HG02973 (cell line): ENCODE measurements at regions not wholly inside any gene's neighbourhood (a gene's known extent, or its start where the extent isn't known, plus 50 kb on each side); places are given as distances from the start of the nearest gene placed in this dataset.

ENCODE experiments used
- ATAC-seq: cut with Tn5 transposase; IDR thresholded peaks from one replicate; pipeline ENCODE4 v1.9.1; 2021; ENCODE audit warnings: moderate library complexity; ENCODE audit not compliant: unreplicated experiment

DNA sequence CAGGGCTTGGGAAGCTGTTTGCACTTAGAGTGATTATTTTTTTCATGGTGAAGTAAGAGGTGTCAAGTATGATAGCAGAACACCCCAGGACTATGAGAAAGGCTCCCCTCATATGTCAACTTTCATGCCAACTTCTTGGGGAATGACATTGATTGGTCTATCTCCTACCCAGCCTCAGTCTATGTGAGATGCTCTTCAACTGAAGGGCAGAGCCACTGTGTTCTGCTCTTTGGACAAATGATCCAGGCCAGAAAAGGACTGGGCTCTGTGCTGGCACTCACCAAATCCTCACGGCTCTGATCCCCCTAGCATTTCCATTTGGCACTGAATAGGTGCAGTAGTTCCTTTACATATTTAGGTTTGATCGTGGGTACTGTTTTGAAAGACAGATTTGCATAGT, 151.1 kb downstream of the DMRT2 start:
- ATAC-seq: no peak

DNA sequence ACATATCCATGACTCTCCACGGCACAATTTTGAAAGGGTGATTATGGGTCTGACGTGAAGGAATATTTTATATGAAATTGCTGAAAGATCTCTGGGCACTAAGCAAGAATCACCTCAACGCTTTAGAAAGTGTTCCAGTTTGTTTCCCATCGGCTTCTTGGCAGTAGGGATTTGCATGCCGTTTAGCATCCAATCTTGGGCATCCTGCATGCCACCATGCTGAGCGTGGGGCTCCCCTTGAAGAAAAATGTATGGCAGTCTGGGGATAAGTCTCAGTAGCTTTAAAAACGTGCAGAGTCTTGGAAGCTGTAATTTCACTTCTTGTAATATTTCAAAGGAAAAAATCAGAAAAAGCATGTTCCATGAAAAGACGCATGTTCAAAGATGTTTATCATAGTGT, 151.7 kb downstream of the DMRT2 start:
- ATAC-seq: no peak

DNA sequence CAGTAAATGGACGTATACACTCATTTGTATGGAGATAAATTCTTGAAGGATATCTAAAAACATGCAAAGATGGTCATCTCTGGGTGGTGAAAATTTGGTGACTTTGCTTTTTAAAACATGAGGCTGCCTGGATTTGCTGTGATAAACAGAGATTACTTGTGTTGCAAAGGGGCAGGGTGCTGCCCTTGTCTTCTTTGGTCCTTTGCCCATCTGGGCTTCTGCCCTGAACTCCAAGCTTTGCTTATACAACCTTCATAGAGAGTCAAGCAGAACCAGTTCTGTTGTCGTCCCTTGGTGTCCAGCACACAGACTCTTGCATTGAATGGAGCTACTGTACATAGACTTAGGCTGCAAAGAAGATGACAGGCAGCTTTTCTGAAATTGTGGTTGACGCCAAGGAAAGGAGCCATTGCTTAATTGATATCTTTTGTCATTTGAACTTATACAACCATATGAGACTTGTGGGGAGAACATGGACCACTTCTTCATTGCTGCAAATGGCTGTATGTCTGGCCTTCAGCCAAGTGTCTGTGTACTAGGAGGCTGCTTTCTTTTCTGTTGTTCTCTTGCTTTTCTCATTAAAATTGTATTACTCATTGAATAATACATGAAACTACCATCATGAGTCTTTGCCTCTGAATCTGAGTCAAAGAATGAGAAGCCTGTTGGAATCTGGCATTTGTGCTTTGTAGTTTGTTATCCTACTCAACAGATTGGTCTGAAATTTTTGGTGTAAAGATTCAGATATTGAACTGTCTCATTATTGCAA, 152.5 kb downstream of the DMRT2 start:
- no peak for ATAC-seq

DNA sequence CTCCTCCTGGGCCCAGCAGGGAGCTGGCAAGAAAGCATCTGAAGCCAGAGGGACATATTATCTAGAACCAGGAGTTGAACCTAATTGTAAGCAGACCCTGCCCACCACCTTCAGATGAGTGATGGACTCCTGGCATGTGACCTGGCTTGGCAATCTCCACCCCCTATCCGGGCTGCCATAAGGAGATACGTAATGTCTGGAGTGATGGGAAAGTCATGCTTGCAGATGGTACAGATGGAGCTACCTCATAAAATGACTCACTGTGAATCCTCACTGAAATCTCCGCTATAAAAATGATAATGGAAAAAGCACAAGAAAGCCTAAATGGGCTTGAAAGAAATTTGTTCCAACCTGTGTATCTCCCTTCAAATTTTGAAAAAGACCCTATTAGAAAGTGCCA, 157.5 kb downstream of the DMRT2 start:
- ATAC-seq: no peak

DNA sequence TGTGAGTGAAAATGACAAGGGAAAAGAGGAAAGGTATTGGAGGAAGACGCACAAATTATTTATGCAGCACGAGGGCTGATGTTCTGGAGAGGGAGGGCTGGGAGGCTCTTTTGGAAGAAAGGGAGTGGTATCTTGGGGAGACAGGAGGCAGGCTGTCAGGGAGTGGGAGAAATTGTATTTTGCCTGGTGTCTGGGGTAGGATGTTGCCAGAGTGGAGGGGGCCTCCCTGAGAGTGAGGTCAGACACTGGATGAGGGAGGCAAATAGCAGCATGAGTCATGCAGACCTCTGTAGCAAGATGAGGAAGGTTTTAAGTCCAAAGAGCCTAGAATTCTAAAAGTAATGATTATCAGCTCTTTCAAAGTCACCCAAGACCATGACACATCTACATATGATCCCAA, 158.0 kb downstream of the DMRT2 start:
- ATAC-seq: no peak

DNA sequence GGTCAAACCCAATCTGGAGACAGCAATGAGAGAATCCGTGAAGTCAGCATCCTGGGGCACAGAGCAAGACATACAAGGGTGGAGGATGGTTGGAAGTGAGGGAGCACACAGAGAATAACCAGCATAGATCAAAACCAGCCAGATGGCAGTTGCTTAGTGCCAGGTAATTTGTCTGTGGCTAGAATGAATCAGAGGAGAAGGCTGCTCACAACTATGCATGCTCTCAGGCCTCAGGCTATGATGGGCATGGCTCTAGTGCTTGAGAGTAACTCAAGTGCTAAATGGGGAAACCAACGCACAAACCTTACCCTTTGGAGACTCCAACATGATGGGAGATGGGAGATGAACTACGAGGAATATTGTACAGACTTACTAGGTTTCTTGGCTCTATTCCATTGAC, 160.8 kb downstream of the DMRT2 start:
- ATAC-seq: no peak

DNA sequence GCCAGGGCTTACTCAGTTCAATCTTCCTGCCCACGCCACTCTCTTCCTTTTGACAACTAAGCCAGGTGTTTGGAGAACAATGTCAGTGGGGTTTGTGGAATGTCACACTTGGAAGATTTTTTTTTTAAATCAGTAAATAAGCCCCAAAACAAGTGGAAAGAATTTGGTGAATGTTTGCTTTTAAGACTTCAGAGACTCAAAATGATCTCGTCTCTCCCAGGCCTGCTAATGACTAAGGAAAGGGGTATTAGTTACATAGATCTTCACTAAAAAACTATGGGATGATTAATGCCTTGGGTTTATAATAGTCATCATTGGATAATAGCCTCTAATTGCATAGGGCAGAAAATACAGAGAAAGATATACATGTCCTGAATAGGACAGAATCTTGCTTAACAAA, 166.4 kb downstream of the DMRT2 start:
- ATAC-seq: no peak

DNA sequence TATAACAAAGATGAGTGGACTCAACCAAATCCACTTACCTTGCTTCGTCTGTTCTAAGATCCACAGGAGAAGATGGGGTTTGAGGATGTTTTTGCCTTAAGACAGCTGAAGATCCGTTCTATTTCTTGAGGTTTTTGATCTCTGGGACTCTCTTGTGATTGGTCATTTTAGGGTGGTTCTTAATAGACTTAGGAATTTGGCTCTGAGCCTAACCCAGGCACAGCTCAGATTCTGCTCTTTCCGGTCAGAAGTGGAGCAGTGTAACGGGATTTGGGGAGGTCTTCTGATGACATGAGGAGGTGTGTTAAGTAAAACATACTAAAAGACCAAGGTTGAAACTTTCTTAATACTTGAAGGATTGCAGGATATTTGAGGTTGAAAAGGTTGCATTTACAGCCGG, 166.9 kb downstream of the DMRT2 start:
- ATAC-seq: no peak

DNA sequence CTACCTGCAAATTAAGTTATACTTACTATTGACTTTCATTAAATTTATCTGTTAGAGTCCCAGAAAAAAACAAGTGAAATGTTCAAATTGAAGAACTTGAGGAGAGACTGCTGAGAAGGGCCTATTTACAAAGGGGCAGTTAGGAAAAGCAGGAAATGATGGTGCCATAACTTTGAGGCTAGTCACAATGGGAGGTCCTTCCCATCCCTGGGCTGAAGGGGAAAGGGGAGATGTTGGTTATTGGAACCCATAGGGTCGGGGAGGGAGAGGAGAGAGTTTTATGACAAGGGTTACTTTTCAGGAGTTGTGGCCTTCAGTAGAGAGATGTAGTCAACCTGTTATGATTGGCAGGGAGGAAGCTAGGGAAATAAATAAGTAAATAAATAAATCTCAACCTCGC, 169.1 kb downstream of the DMRT2 start:
- no peak for ATAC-seq

DNA sequence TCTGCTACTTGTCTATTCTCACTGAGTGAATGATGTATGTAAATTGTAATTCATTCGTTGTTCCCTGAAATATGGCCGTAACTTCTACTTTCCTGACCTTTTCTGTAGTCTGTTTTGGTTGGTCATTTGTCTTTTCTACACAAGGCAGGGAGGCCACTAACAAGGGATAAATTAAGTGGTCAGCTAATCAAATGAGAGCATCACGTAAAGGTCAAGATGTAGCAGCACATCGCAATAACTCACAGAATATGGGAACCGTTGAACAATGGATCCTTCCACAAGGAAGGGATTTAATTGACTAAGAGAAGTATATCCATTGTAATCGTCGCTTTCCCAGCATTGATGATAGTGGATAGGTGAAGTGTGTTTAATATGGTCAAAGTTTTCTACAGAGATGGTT, 171.1 kb downstream of the DMRT2 start:
- ATAC-seq: no peak

DNA sequence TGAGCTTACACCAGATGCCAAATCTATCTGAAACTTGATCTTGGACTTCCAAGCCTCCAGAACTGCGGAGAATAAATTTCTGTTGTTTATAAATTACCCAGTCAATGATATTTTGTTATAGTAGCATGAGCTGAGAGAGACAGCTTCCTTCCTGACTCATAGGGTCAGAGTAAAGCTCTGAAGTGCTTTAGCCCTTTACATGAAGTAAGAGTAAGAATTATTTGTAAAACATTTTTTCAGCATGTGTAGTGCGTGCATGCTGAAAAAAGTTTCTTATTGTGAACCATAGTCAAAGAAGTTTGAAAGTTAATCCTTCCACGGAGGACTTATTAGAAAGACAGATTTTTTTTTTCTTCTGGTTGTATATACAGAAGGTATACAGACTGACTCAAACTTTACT, 172.4 kb downstream of the DMRT2 start:
- no peak for ATAC-seq

DNA sequence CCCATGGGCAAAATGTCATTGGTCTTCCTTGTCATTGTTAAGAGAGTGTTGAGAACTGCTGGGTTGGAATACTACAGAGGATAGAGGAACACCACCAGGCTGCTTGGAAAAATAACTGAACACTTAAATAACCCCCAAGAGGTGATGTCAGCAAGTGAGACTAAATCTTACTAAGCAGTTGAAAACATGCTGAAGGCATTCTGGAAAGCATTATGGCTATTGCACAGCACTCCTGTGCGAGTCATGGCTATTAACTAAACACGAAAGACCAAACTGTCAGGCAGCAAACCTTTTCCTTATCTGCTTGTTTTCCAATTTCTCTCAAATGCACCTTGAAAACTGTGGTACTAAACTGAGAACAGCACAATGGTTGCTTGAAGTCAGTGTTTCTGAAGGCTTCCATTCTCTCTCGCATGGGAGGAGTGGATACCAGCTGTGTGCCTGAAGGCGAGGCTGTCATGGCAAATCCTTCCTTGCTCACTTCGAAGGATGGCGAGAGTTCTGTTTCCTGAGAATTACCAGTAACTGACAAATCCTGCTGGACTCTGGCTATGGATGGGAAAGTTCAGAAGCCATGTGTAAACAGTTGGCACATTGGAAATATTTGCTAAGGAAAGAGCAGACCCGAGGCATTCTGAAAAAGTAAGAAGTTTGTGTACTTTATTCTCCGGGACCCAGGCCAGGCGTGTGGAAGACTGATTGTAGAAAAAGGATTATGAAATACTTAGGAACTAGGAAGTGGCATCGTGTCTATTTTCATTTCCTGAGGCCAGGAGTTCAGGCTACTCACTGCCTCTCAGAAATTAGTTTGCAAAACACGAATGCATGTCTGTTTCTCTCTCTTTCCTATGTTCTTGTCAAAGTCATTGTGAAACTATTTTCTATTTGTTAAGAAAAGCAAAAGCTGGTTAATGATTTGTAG, 182.1 kb downstream of the DMRT2 start:
- no peak for ATAC-seq

DNA sequence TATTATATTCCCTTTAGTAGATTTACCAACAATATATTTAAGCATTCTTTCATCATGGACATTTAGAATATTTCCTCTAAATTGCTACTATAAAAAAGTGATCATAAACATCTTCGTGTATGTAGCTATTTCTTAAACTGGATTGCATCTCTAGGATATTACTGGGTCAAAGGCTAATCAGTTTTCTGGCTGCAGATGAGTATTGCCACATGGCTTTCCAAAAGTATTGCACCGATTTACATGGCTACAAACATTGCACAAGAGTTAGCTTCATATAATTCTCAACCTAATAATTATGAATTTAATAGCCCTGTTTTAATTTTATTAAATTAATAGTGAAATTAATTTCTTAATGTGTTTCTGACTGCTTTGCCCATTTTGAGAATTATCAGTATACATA, 183.4 kb downstream of the DMRT2 start:
- ATAC-seq: no peak

DNA sequence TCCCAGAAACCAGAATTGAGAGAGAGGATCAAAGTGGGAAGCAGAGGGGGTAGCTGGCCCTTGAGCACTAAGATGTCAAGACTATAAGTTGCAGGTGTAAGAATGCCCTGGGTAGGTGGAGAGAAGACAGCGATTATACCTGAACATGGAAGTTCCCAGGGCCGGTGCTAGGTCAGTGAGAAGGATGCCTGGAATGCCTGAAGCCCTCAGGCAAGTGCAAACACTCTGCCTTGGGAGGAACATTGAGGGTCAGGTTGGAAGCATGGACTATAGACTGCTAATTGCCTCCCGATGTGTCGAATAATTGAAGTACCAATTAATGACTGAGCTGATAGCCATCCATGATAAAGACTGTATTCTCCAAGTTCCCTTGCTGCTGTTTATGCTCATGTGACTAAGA, 185.5 kb downstream of the DMRT2 start:
- no peak for ATAC-seq

DNA sequence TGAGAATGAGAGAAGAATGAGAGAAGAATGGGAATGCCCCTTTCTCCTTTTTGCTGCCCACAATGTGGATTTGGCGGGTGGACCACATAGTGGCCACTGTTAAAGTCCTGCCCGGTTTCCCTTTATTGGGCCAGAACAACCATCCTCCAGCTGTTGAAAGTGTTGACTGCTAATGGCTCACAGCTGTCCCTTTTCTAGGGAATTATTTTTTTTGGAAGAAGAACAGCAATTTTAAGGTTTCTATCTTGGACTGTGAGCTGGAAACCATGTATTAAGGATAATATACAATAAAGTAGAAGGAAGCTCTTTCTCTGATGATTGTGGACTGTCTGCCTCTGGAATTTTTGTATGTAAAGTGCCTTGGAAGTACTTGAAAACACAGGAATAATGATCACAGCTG, 185.9 kb downstream of the DMRT2 start:
- no peak for ATAC-seq

DNA sequence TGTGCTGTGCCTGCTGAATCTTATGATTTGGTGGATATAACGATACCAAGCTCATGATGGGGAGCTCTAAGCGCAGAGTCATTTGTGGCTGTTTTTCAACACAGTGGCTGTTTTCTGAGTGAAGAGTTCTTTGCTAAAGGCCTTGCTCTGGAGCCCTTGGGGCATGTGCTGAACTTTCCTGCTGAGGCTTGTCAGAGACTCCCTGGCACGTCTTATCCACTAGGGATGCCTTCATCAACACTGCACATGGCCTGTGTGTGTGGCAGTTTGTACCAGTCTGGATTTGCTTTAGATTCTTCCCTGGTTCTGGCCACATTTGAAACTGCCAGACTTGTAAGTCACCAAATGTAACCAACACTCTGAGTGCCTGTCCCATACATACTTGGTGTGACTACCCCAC, 188.2 kb downstream of the DMRT2 start:
- ATAC-seq: no peak

DNA sequence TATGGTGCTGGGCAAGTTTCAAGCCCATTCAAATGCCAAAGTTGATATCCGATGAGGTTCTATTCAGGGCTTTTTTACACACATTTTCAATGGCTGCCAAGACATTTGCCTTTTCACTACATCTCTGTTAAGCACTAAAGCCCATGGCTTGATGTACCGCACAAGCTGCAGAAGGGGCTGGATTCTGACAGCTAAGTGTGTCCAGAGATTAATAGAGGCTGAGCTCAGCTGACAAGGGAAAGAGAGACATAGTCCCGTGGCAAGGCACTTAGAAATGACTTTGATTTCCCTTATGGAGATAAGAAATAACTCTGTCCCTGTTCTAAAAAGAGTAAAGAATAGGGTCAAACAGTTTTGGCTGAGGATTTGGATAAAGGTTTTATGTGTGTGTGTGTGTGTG, 198.6 kb downstream of the DMRT2 start:
- no peak for ATAC-seq

DNA sequence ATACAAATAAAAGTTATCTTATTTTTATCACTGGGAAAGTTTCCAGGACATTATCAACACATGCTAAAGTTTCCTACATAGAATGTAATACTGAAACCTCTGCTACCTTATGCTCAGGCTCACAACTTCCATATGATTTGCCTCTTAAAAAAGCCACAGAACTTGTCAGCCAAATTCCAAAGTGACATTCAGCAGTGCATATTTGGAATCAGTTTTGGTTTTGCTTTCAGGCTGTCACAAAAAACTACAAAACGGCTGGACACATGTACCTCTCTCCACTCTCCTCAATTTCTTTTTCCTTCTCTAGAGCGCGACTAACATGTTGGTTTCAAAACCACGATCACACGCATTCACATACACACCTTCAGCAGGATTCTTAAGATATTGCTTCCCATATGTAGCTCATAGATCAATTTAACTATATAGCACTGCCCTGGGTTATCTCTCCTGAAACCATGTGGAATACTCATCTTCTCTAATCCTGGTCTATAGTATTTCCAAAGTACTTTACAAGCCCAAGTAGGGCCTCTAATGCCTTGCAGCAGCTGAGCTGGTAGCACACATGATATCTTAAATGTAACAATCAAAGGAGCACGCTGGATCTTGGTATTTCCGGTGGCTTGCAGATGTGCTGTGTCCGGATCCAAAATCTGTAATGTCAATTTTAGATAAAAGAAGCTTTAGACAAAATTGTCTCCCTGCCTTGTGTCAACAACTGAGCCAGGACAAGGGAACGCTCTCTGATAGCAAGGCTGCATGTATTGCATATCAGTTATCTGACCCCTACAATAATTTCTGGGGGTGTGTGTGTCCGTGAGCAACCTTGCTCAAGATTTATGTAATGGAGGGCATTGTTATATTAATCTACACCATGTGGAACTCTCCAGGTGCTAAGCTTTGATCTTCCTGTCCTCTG, 203.2 kb downstream of the DMRT2 start:
- no peak for ATAC-seq

DNA sequence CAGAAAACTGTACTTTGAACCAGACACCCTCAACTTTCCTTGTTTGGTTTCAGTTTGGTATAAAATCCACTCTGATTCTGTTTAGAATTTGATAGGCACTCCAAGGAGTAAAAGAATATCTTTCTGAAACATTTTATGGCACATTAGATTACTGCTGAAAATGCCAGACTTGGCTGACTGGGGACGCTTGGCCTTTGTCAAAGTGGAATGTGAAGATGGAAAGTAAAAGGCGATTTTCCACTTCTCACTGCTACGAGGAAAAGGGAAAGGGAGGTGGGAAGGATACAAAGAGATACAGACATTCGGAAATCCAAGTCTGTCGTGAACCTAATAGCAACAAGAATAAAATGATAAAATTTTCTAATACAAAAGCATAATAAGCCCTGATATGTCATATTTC, 203.9 kb downstream of the DMRT2 start:
- ATAC-seq: no peak

DNA sequence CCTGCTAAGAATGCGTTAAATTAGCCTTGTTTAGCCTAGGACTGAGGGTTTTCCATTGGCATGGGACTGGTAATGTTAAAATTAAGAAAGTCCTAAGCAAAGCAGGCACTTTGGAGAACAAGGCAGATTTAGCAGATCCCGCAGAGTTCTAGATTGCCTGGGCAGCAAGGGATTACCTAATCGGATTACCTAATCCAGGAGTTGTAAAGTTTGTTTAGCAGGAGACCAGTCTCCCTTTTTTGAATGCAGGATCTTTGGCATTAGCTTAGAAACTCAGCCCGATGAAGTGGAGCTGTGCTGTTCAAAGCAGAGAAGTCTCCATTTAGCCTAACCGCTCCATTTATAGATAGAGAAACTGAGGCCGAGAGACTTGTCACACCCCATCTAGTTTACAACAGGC, 206.0 kb downstream of the DMRT2 start:
- ATAC-seq: no peak

DNA sequence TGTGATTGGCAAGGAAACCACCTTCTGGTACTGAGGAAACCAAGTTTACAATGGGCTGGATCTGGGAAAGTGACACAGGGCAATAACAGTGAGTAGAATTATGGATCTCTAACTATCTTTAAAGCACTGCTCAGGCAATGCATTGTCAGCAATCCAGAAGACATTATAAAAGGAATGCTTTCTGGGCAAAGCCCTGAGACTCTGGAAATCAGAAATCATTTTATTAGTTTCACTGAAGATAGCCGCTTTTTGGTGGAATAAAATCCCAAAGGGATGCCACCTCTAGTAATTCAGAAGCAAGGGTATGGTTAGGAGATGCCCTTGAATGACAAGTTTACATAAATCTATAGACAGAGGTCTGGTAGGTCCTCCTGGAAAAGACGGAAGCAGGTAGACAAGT, 211.1 kb downstream of the DMRT2 start:
- ATAC-seq: no peak
